ENCODE measurements at regions not wholly inside any gene's neighbourhood (a gene's known extent, or its start where the extent isn't known, plus 50 kb on each side); places are given as distances from the start of the nearest gene placed in this dataset.

DNA sequence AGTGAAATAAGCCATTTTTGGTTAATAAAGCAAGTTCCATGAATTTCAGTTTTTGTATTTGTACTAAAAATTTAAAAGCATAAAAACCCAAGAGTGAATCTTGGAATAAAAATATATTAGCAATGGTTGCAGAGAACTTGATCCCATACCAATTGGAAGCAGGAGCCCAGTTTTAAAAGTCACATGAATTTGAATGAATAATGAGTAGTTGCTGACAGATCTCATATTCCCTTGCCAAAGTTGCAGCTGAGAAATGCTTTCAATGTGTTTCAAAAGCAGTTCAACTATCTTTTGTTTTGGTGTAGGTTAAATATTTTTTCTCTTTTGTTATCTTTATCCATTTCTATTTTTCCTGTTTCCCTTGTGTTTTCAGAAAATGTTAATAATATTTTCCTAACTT is 818.6 kb downstream of the CDH18 start:
- DNase-seq (ENCODE audit: low spot score): no peak
- H3K4me3 Mint-ChIP-seq (ENCODE audit: low read depth): no peak overlapping the region
- no peaks in the 10 kb centered on the region for H3K27me3 Mint-ChIP-seq (ENCODE audit: low read depth)
- intact Hi-C loops (cut with micrococcal nuclease): no loop called here
- no peaks in the 10 kb centered on the region for H3K36me3 Mint-ChIP-seq (ENCODE audit: low read depth)
- peaks cover 18% of the 10 kb centered on the region for H3K9me3 Mint-ChIP-seq
- no peaks in the 10 kb centered on the region for H3K4me1 Mint-ChIP-seq (ENCODE audit: low read depth)
- H3K27ac Mint-ChIP-seq: no peak overlapping the region

GRCh38 chr5:19172926-19173470 is 815.0 kb downstream of the CDH18 start:
- Mint-ChIP-seq H3K9me3 (peaks cover 16% of the 10 kb centered on the region), H3K27me3 (ENCODE audit: low read depth) (no peaks in the 10 kb centered on the region), H3K27ac (no peak overlapping the region), H3K36me3 (ENCODE audit: low read depth) (no peaks in the 10 kb centered on the region), H3K4me1 (ENCODE audit: low read depth) (no peaks in the 10 kb centered on the region), H3K4me3 (ENCODE audit: low read depth) (no peak overlapping the region)
- DNase-seq (ENCODE audit: low spot score): no peak
- intact Hi-C loops (cut with micrococcal nuclease): no loop called here

DNA sequence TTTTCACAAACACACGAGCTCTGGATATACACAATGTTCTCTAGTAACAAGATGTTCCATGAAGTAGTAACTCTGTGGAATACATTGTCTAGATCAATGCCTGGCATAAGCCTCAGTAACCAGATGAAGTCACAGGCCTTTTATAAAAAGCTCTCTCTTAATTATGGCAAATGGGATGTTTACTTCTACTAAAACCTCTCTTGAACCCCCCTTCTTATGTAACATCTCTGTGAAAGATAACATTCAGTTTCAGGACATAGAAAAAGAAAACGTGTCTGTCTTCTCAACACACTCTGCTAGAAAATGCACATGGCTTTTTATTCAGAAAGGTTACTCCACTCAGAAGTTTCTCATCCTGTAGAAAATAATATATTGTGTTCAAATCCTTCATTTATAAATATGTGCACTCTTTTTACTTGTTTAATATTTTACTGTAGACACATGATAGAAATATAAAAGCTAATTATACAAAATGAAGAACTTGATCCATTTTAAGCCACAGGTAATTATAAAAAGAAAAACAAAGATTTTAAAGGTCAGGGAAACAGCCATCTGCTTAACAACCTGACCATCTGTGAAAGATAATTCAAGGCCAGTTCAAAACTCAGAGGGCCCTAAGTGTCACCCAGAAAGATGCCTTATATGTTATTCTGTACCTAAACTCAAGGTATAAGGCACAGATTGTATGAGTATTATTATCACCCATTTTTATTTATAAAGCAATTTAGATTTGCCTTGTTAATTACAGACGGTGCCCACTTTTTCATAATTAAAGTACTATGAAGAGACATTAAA is 812.0 kb downstream of the CDH18 start:
- no peak overlapping the region for H3K27ac Mint-ChIP-seq

GRCh38 chr5:19179571-19179970 is 808.4 kb downstream of the CDH18 start:
- intact Hi-C loops (cut with micrococcal nuclease): no loop called here
- H3K36me3 Mint-ChIP-seq (ENCODE audit: low read depth): no peaks in the 10 kb centered on the region
- no peaks in the 10 kb centered on the region for H3K27me3 Mint-ChIP-seq (ENCODE audit: low read depth)

More for the DNA sequence above, 812.0 kb downstream of the CDH18 start:
- H3K4me1 Mint-ChIP-seq (ENCODE audit: low read depth): no peaks in the 10 kb centered on the region
- no peak for DNase-seq (ENCODE audit: low spot score)
- H3K36me3 Mint-ChIP-seq (ENCODE audit: low read depth): no peaks in the 10 kb centered on the region
- H3K4me3 Mint-ChIP-seq (ENCODE audit: low read depth): no peak overlapping the region
- intact Hi-C loops (cut with micrococcal nuclease): no loop called here
- H3K9me3 Mint-ChIP-seq: peaks cover 15% of the 10 kb centered on the region
- H3K27me3 Mint-ChIP-seq (ENCODE audit: low read depth): no peaks in the 10 kb centered on the region

DNA sequence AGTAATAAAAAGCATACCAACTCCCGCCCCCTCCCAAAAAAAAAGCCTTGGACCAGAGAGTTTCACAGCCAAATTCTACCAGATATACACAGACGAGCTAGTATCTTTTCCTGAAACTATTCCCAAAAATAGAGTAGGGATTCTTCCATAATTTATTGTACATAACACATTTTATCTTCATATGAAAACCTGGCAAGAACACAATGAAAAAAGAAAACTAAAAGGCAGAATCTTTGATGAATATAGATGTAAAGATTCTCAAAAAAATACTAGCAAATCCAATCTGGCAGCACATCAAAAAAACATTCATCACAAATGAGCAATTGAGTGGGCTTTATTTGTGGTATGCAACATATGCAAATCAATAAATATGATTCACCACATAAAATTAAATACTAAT is 798.8 kb downstream of the CDH18 start:
- no peak overlapping the region for H3K4me3 Mint-ChIP-seq (ENCODE audit: low read depth)
- H3K36me3 Mint-ChIP-seq (ENCODE audit: low read depth): no peaks in the 10 kb centered on the region
- no peaks in the 10 kb centered on the region for H3K27me3 Mint-ChIP-seq (ENCODE audit: low read depth)
- peaks cover 47% of the 10 kb centered on the region for H3K9me3 Mint-ChIP-seq
- no peaks in the 10 kb centered on the region for H3K4me1 Mint-ChIP-seq (ENCODE audit: low read depth)
- intact Hi-C loops (cut with micrococcal nuclease): no loop called here
- no peak for DNase-seq (ENCODE audit: low spot score)
- no peak overlapping the region for H3K27ac Mint-ChIP-seq

More at GRCh38 chr5:19179571-19179970, 808.4 kb downstream of the CDH18 start:
- H3K4me3 Mint-ChIP-seq (ENCODE audit: low read depth): no peak overlapping the region
- H3K9me3 Mint-ChIP-seq: peaks cover 10% of the 10 kb centered on the region
- no peak overlapping the region for H3K27ac Mint-ChIP-seq
- no peaks in the 10 kb centered on the region for H3K4me1 Mint-ChIP-seq (ENCODE audit: low read depth)
- no peak for DNase-seq (ENCODE audit: low spot score)

DNA sequence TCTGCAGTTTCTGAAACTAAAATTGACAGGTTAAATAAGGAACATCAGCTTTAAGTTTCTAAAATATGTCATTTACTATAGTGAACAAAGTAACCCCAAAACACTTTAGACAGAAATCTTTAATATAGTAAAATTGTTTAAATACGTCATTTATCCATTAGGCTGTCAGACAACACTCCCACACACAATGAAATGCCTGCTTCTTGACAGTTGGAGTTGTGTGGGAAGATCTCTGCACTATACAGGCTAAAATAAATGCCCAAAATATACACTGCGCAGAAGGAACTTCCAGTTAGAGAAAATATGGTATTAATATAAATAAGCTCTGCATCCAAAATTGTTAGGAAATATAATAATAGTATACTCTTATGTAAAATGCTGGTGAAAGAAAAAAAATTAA is 794.4 kb downstream of the CDH18 start:
- no peaks in the 10 kb centered on the region for H3K27me3 Mint-ChIP-seq (ENCODE audit: low read depth)
- intact Hi-C loops (cut with micrococcal nuclease): no loop called here
- no peaks in the 10 kb centered on the region for H3K4me1 Mint-ChIP-seq (ENCODE audit: low read depth)
- H3K4me3 Mint-ChIP-seq (ENCODE audit: low read depth): no peak overlapping the region
- H3K36me3 Mint-ChIP-seq (ENCODE audit: low read depth): no peaks in the 10 kb centered on the region
- peaks cover 29% of the 10 kb centered on the region for H3K9me3 Mint-ChIP-seq
- no peak overlapping the region for H3K27ac Mint-ChIP-seq
- no peak for DNase-seq (ENCODE audit: low spot score)

GRCh38 chr5:19196631-19197030 is 791.4 kb downstream of the CDH18 start:
- Mint-ChIP-seq H3K9me3 (peaks cover 17% of the 10 kb centered on the region), H3K4me1 (ENCODE audit: low read depth) (no peaks in the 10 kb centered on the region), H3K27ac (no peak overlapping the region), H3K4me3 (ENCODE audit: low read depth) (no peak overlapping the region), H3K27me3 (ENCODE audit: low read depth) (no peaks in the 10 kb centered on the region), H3K36me3 (ENCODE audit: low read depth) (no peaks in the 10 kb centered on the region)
- intact Hi-C loops (cut with micrococcal nuclease): no loop called here
- no peak for DNase-seq (ENCODE audit: low spot score)

GRCh38 chr5:19200251-19200650 is 787.7 kb downstream of the CDH18 start:
- Mint-ChIP-seq H3K4me3 (ENCODE audit: low read depth) (no peak overlapping the region), H3K27ac (no peak overlapping the region), H3K27me3 (ENCODE audit: low read depth) (no peaks in the 10 kb centered on the region), H3K9me3 (peaks cover 19% of the 10 kb centered on the region), H3K4me1 (ENCODE audit: low read depth) (no peaks in the 10 kb centered on the region), H3K36me3 (ENCODE audit: low read depth) (no peaks in the 10 kb centered on the region)
- intact Hi-C loops (cut with micrococcal nuclease): no loop called here
- no peak for DNase-seq (ENCODE audit: low spot score)

GRCh38 chr5:19208397-19208796 is 779.6 kb downstream of the CDH18 start:
- H3K27me3 Mint-ChIP-seq (ENCODE audit: low read depth): no peaks in the 10 kb centered on the region

GRCh38 chr5:19210886-19211285 is 777.1 kb downstream of the CDH18 start:
- H3K27me3 Mint-ChIP-seq (ENCODE audit: low read depth): no peaks in the 10 kb centered on the region
- H3K9me3 Mint-ChIP-seq: peaks cover 33% of the 10 kb centered on the region
- H3K4me3 Mint-ChIP-seq (ENCODE audit: low read depth): no peak overlapping the region
- H3K27ac Mint-ChIP-seq: no peak overlapping the region
- no peak for DNase-seq (ENCODE audit: low spot score)
- no peaks in the 10 kb centered on the region for H3K36me3 Mint-ChIP-seq (ENCODE audit: low read depth)
- intact Hi-C loops (cut with micrococcal nuclease): no loop called here
- no peaks in the 10 kb centered on the region for H3K4me1 Mint-ChIP-seq (ENCODE audit: low read depth)

More at GRCh38 chr5:19208397-19208796, 779.6 kb downstream of the CDH18 start:
- Mint-ChIP-seq H3K27ac (no peak overlapping the region), H3K4me3 (ENCODE audit: low read depth) (no peak overlapping the region), H3K36me3 (ENCODE audit: low read depth) (no peaks in the 10 kb centered on the region), H3K4me1 (ENCODE audit: low read depth) (no peaks in the 10 kb centered on the region), H3K9me3 (peaks cover 42% of the 10 kb centered on the region)
- intact Hi-C loops (cut with micrococcal nuclease): no loop called here
- DNase-seq (ENCODE audit: low spot score): no peak

- Mint-ChIP-seq H3K4me1 (ENCODE audit: low read depth) (no peaks in the 10 kb centered on the region), H3K4me3 (ENCODE audit: low read depth) (no peak overlapping the region), H3K27me3 (ENCODE audit: low read depth) (no peaks in the 10 kb centered on the region), H3K36me3 (ENCODE audit: low read depth) (no peaks in the 10 kb centered on the region), H3K27ac (no peak overlapping the region), H3K9me3 (peaks cover 23% of the 10 kb centered on the region)
- intact Hi-C loops (cut with micrococcal nuclease): no loop called here
- no peak for DNase-seq (ENCODE audit: low spot score)
Observed at GRCh38 chr5:19229179-19229835, 758.7 kb downstream of the CDH18 start.

GRCh38 chr5:19233573-19233972 is 754.4 kb downstream of the CDH18 start:
- H3K36me3 Mint-ChIP-seq (ENCODE audit: low read depth): no peaks in the 10 kb centered on the region

DNA sequence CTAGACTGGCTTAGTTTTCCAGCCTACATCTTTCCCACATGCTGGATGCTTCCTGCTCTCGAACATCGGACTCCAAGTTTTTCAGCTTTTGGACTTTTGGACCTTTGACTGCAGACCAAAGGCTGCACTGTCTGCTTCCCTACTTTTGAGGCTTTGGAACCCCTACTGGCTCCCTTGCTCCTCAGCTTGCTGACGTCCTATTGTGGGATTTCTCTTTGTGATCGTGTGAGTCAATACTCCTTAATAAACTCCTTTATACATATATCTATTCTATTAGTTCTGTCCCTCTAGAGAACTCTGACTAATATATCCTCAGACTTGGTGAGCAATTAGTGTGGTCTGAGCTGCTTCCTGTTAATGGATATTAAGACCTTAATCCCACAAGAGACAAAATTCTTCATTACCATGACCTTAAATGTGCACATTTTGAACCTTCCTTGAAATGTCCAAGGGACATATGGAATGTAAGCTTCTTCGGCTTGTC is 752.9 kb downstream of the CDH18 start:
- intact Hi-C loops (cut with micrococcal nuclease): no loop called here

More at GRCh38 chr5:19233573-19233972, 754.4 kb downstream of the CDH18 start:
- Mint-ChIP-seq H3K4me1 (ENCODE audit: low read depth) (no peaks in the 10 kb centered on the region), H3K27ac (no peak overlapping the region), H3K9me3 (peaks cover 35% of the 10 kb centered on the region), H3K4me3 (ENCODE audit: low read depth) (no peak overlapping the region), H3K27me3 (ENCODE audit: low read depth) (no peaks in the 10 kb centered on the region)
- intact Hi-C loops (cut with micrococcal nuclease): no loop called here
- no peak for DNase-seq (ENCODE audit: low spot score)

More for the DNA sequence above, 752.9 kb downstream of the CDH18 start:
- no peak for DNase-seq (ENCODE audit: low spot score)
- no peaks in the 10 kb centered on the region for H3K4me1 Mint-ChIP-seq (ENCODE audit: low read depth)
- H3K27me3 Mint-ChIP-seq (ENCODE audit: low read depth): no peaks in the 10 kb centered on the region
- no peak overlapping the region for H3K4me3 Mint-ChIP-seq (ENCODE audit: low read depth)
- H3K36me3 Mint-ChIP-seq (ENCODE audit: low read depth): no peaks in the 10 kb centered on the region
- H3K9me3 Mint-ChIP-seq: peaks cover 30% of the 10 kb centered on the region
- H3K27ac Mint-ChIP-seq: no peak overlapping the region

Data from activated T-helper 2 cell treated with anti-CD3 and anti-CD28 coated beads, Interferon-gamma antibody, Interleukin-2, Interleukin-4, amounts not matched to agents 10 μg/mL and 5 μg/mL and 100 μg/mL, durations not matched to agents 14 hours and 24 hours and 36 hours (primary cell).